Transverse colon (tissue), 4 donors: ENCODE measurements at regions not wholly inside any gene's neighbourhood (a gene's known extent, or its start where the extent isn't known, plus 50 kb on each side); places are given as distances from the start of the nearest gene placed in this dataset.

Experiments
- CTCF ChIP-seq, 5 experiments: fragments of 200-600 bp in 3 of 5; fragments of 450-650 bp in 2 of 5; sonication (generic) in 3 of 5; IDR thresholded peaks; 1 replicate in 2 of 5; 2 replicates in 3 of 5; pipeline ENCODE4 v1.5.1; 2016 to 2017; ENCODE audit warnings: antibody characterized with exemption in 5 of 5, inconsistent platforms in 3 of 5, mild to moderate bottlenecking in 2 of 5, moderate library complexity in 1 of 5
- EP300 ChIP-seq: sonication (generic); formaldehyde crosslinking; IDR thresholded peaks from one replicate; pipeline ENCODE4 v1.6.1; 2017; ENCODE audit warnings: antibody characterized with exemption, low read depth
- POLR2A ChIP-seq: fragments of 450-650 bp; IDR thresholded peaks from one replicate; pipeline ENCODE4 v1.6.1; 2016; ENCODE audit warnings: antibody characterized with exemption, mild to moderate bottlenecking, moderate library complexity
- POLR2AphosphoS5 ChIP-seq, 3 donors: sonication (generic); formaldehyde crosslinking; IDR thresholded peaks; one replicate each; pipeline ENCODE4 v1.6.1; 2016; ENCODE audit warnings: antibody characterized with exemption in 3 of 3

- TF ChIP-seq CTCF (IDR thresholded peaks at IDR 0.05) (no peak), POLR2A (no peak), POLR2AphosphoS5 (IDR thresholded peaks at IDR 0.05) (no peak), EP300 (no peak)
Observed at GRCh38 chr10:78247821-78248220, 214.2 kb downstream of the RPS24 start.
